SJCRH30 (cell line): ENCODE measurements at regions not wholly inside any gene's neighbourhood (a gene's known extent, or its start where the extent isn't known, plus 50 kb on each side); places are given as distances from the start of the nearest gene placed in this dataset.
A peak's percentile ranks its signal among the peaks of the same experiment; 100 is the strongest.

Experiments used
- DNase-seq, 2 experiments: peaks; one replicate each; pipeline ENCODE4 v3.0.0-alpha.2; 2015 to 2020
- H3K27ac ChIP-seq: fragments of 250-450 bp; sonication (Bioruptor Pico); 2 replicates; pipeline ENCODE4 v1.5.1; 2020; ENCODE audit warnings: mild to moderate bottlenecking, moderate library complexity
- H3K27me3 ChIP-seq: fragments of 250-450 bp; sonication (Bioruptor Pico); 2 replicates; pipeline ENCODE4 v1.5.1; 2020; ENCODE audit warnings: mild to moderate bottlenecking, moderate library complexity
- H3K36me3 ChIP-seq: fragments of 250-450 bp; sonication (Bioruptor Pico); 2 replicates; pipeline ENCODE4 v1.5.1; 2020; ENCODE audit warnings: mild to moderate bottlenecking, moderate library complexity
- H3K4me1 ChIP-seq: fragments of 250-450 bp; sonication (Bioruptor Pico); 2 replicates; pipeline ENCODE4 v1.5.1; 2020; ENCODE audit warnings: mild to moderate bottlenecking, moderate library complexity
- H3K4me3 ChIP-seq: fragments of 250-450 bp; sonication (Bioruptor Pico); 2 replicates; pipeline ENCODE4 v1.5.1; 2020; ENCODE audit warnings: mild to moderate bottlenecking, moderate library complexity
- H3K9me3 ChIP-seq: fragments of 250-450 bp; sonication (Bioruptor Pico); replicated peaks from 2 replicates; pipeline ENCODE4 v1.5.1; 2020; ENCODE audit warnings: mild to moderate bottlenecking, moderate library complexity

GRCh38 chr15:38860674-38861073, 296.1 kb upstream of the RASGRP1 start:
- Histone ChIP-seq H3K27ac (peak overlapping the region; percentile 62), H3K27me3 (no peaks in the 10 kb centered on the region)

DNA sequence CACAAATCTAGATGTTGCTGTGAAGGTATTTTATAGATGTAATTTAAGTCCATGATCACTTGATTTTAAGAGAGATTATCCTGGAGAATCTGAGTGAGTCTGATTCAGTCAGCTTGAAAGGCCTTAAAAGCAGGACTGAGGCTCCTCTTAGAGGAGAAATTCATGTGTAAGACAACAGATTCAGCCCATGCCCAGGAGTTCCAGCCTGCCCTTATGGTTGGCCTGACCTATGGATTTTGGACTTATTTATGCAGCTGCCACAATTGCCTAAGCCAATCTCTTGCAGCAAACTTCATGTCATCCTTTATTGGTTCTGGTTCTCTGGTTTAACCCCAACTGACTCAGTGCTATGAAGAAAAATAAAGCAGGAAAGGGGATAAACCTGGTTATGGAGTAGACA, 296.5 kb upstream of the RASGRP1 start:
- H3K36me3 ChIP-seq, result no peaks in the 10 kb centered on the region
- peaks cover 29% of the 10 kb centered on the region for H3K4me1 ChIP-seq
- peak overlapping the region; percentile 62 for H3K27ac ChIP-seq
- H3K4me3 ChIP-seq, result no peak overlapping the region
- DNase-seq, result peak; percentile 74 to 87
- 0 out of 2 replicates have a peak, but pooled peaks cover 3% of the 10 kb centered on the region for H3K9me3 ChIP-seq
- no peaks in the 10 kb centered on the region for H3K27me3 ChIP-seq

More at GRCh38 chr15:38860674-38861073, 296.1 kb upstream of the RASGRP1 start:
- Histone ChIP-seq H3K4me1 (peaks cover 29% of the 10 kb centered on the region), H3K4me3 (no peak overlapping the region), H3K36me3 (no peaks in the 10 kb centered on the region), H3K9me3 (0 out of 2 replicates have a peak, but pooled peaks cover 3% of the 10 kb centered on the region)
- no peak for DNase-seq

- no peaks in the 10 kb centered on the region for H3K27me3 ChIP-seq
Observed at GRCh38 chr15:38862099-38862498, 297.5 kb upstream of the RASGRP1 start.

GRCh38 chr15:38863381-38863780, 298.8 kb upstream of the RASGRP1 start:
- Histone ChIP-seq H3K27ac (no peak overlapping the region), H3K4me3 (no peak overlapping the region), H3K9me3 (0 out of 2 replicates have a peak, but pooled peaks cover under 1% of the 10 kb centered on the region), H3K4me1 (peaks cover 38% of the 10 kb centered on the region), H3K36me3 (no peaks in the 10 kb centered on the region), H3K27me3 (no peaks in the 10 kb centered on the region)
- DNase-seq, result no peak

More at GRCh38 chr15:38862099-38862498, 297.5 kb upstream of the RASGRP1 start:
- H3K4me3 ChIP-seq, result no peak overlapping the region
- no peak for DNase-seq
- no peak overlapping the region for H3K27ac ChIP-seq
- no peaks in the 10 kb centered on the region for H3K36me3 ChIP-seq
- peaks cover 29% of the 10 kb centered on the region for H3K4me1 ChIP-seq
- 0 out of 2 replicates have a peak, but pooled peaks cover 3% of the 10 kb centered on the region for H3K9me3 ChIP-seq

- H3K27me3 ChIP-seq, result no peaks in the 10 kb centered on the region
- H3K4me3 ChIP-seq, result no peak overlapping the region
- H3K4me1 ChIP-seq, result peaks cover 43% of the 10 kb centered on the region
- H3K9me3 ChIP-seq, result no peaks in the 10 kb centered on the region
- H3K36me3 ChIP-seq, result no peaks in the 10 kb centered on the region
- DNase-seq, result no peak
- H3K27ac ChIP-seq, result no peak overlapping the region
Observed at GRCh38 chr15:38864122-38864521, 299.5 kb upstream of the RASGRP1 start.

- Histone ChIP-seq H3K27me3 (no peaks in the 10 kb centered on the region), H3K4me3 (no peak overlapping the region), H3K9me3 (no peaks in the 10 kb centered on the region), H3K27ac (no peak overlapping the region), H3K36me3 (no peaks in the 10 kb centered on the region), H3K4me1 (peaks cover 40% of the 10 kb centered on the region)
- DNase-seq, result no peak
Observed at GRCh38 chr15:38864827-38865581, 300.4 kb upstream of the RASGRP1 start.

- Histone ChIP-seq H3K4me3 (no peak overlapping the region), H3K27me3 (no peaks in the 10 kb centered on the region), H3K4me1 (peaks cover 17% of the 10 kb centered on the region), H3K9me3 (no peaks in the 10 kb centered on the region; the same call in 1 of the 2 replicates), H3K27ac (no peak overlapping the region), H3K36me3 (no peaks in the 10 kb centered on the region)
- no peak for DNase-seq
Observed at GRCh38 chr15:38867556-38867955, 302.9 kb upstream of the RASGRP1 start.

DNA sequence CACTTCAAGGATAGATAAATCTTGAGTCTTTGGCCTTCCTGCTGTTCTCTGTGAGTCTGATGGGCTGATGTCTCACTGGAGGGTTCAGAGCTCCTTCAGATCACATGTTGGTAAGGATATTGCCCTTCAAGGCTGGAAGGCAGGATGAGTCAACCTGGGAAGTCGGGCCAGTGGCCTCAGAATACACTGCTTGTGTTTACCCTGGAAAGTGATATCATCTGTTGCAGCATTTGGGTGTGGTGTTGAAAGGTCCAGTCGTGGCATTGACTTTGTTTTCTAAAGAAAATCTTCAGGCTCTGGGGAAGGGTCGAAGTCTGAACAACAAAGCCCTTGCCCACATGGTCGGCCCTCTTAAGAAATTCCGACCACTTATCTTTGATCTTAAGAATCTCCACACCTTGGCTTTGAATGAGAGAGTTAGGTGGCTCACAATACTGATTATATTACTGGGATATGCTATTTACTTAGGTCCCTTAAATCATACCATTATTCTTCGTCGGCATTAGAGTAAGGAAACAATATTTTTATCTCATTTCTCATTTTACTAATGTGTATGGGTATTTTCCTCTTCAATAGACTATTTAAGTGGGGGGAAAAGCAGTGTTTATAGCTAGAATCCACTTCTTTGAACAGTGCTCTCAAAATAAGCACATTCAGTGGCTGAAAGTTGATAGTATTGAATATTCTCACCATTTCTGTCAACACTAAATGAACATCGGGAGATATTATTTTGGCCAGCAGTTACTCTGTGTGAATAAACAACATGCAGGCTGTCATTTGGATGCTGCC, 303.9 kb upstream of the RASGRP1 start:
- Histone ChIP-seq H3K4me3 (no peak overlapping the region), H3K4me1 (peaks cover 17% of the 10 kb centered on the region), H3K27me3 (no peaks in the 10 kb centered on the region), H3K36me3 (no peaks in the 10 kb centered on the region), H3K27ac (no peak overlapping the region), H3K9me3 (no peaks in the 10 kb centered on the region; the same call in 1 of the 2 replicates)
- peak; percentile 49 to 62 for DNase-seq

DNA sequence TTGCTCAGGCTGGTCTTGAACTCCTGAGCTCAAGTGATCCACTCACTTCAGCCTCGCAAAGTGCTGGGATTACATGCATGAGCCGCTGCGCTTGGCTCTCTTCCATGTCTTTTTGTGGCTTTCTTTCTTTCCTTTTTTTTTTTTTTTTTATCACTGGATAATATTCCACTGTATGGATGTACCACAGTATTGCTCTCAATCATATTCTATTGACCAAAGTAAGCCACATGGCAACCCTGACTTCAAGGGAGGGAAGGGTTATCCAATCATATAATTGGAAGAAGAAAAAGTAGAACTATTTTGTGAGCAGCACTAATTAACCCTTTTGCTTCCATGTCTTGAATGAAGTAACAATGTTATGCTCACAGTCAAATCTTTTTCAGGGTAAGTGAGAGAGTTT, 307.0 kb upstream of the RASGRP1 start:
- no peaks in the 10 kb centered on the region for H3K27me3 ChIP-seq
- H3K36me3 ChIP-seq, result no peaks in the 10 kb centered on the region
- H3K9me3 ChIP-seq, result no peaks in the 10 kb centered on the region; the same call in 1 of the 2 replicates
- no peak for DNase-seq
- H3K4me3 ChIP-seq, result no peak overlapping the region
- no peak overlapping the region for H3K27ac ChIP-seq
- H3K4me1 ChIP-seq, result peaks cover 23% of the 10 kb centered on the region

- H3K27ac ChIP-seq, result no peak overlapping the region
Observed at GRCh38 chr15:38872732-38873131, 308.1 kb upstream of the RASGRP1 start.

GRCh38 chr15:38873158-38873557, 308.5 kb upstream of the RASGRP1 start:
- Histone ChIP-seq H3K9me3 (no peaks in the 10 kb centered on the region; the same call in 1 of the 2 replicates), H3K27ac (no peak overlapping the region), H3K36me3 (no peaks in the 10 kb centered on the region), H3K4me3 (no peak overlapping the region), H3K27me3 (no peaks in the 10 kb centered on the region), H3K4me1 (peaks cover 28% of the 10 kb centered on the region)
- DNase-seq, result no peak

More at GRCh38 chr15:38872732-38873131, 308.1 kb upstream of the RASGRP1 start:
- Histone ChIP-seq H3K27me3 (no peaks in the 10 kb centered on the region), H3K4me1 (peaks cover 28% of the 10 kb centered on the region), H3K9me3 (no peaks in the 10 kb centered on the region; the same call in 1 of the 2 replicates), H3K4me3 (no peak overlapping the region), H3K36me3 (no peaks in the 10 kb centered on the region)
- DNase-seq, result no peak

DNA sequence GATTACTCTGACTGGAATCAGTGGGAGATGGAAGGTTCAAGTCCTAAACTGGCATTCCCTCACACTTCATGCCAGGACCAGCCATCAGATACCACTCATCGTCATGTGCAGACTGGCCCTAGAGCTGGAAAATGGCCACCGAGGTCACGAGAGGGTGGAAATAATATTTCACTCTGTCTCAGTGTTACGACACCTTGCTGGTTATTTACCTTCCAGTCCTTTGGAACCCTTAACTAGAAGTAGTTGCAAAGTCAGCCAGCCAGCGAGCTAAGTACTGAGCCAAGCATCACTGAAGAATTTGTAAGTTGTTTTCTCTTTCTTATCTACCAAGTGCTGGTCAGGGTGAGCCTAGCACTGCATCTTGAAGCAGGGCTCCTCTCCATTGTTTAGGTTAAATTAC, 309.9 kb upstream of the RASGRP1 start:
- H3K4me1 ChIP-seq, result peaks cover 34% of the 10 kb centered on the region

DNA sequence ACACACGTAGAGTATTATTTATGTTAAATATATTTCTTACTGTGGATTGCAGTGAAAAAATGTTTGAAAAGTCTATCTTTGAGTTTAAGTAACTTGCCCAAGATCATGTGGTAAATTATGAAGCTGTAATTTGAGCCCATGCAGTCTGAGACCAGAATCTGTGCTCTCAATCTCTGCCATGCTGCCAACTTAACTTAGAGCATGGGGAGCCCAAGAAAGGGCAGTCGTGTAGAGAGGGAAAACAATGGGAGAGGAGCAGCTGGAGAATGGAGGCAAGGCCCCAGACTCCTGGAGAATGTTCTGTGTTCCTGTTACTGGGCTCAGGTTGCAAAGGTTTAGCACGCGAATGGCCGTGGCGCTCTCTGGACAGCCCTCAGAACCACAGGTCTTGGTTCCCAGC, 311.6 kb upstream of the RASGRP1 start:
- H3K27me3 ChIP-seq, result no peaks in the 10 kb centered on the region
- H3K9me3 ChIP-seq, result no peaks in the 10 kb centered on the region; the same call in 1 of the 2 replicates
- H3K27ac ChIP-seq, result no peak overlapping the region
- H3K4me1 ChIP-seq, result peaks cover 46% of the 10 kb centered on the region
- DNase-seq, result peak in 1 of 2 experiments; percentile 53
- no peaks in the 10 kb centered on the region for H3K36me3 ChIP-seq
- H3K4me3 ChIP-seq, result no peak overlapping the region

More for the DNA sequence above, 309.9 kb upstream of the RASGRP1 start:
- Histone ChIP-seq H3K36me3 (no peaks in the 10 kb centered on the region), H3K27ac (no peak overlapping the region), H3K9me3 (no peaks in the 10 kb centered on the region; the same call in 1 of the 2 replicates), H3K4me3 (no peak overlapping the region), H3K27me3 (no peaks in the 10 kb centered on the region)
- no peak for DNase-seq

DNA sequence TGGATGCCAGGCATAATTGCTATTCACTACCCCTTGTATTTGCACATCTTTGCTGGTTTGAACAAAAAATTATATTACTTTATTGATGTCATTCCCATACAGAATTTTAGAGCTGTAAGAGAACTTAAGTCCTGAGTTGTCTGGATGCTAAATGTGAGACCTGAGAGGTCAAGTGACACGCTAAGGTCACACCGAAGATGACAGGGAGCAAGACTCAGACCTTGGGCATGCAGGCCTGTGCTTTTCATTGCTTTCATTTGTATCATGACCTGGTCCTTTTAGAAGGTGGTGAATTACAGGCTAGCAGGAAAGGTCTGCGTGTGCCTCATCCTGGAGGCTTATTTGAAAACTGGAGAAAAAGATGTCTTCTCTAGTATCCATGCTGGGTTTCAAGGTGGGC, 312.0 kb upstream of the RASGRP1 start:
- Histone ChIP-seq H3K4me3 (no peak overlapping the region), H3K4me1 (peaks cover 46% of the 10 kb centered on the region), H3K9me3 (no peaks in the 10 kb centered on the region; the same call in 1 of the 2 replicates), H3K36me3 (no peaks in the 10 kb centered on the region), H3K27me3 (no peaks in the 10 kb centered on the region), H3K27ac (no peak overlapping the region)
- no peak for DNase-seq

DNA sequence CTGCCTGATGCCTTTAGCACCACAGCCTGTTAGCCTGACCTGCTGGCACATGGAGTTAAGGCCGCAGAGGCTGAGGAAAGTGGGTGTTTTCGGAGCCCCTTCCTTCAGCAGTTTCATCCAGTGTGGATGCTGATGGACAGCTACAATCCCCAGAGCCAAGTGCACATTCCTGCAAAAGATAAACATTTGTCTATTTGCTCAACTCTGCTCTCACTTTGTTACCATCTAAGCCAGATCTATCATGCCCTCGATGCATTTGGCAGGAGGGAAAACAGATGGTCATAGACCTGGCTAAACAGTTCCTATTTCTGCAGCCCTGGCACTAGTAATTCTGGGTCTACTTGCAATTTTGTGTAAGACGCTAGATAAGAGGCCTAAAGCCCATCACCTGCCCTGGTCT, 312.9 kb upstream of the RASGRP1 start:
- Histone ChIP-seq H3K27ac (peak overlapping the region; percentile 5; the same call in 1 of the 2 replicates), H3K36me3 (no peaks in the 10 kb centered on the region), H3K9me3 (no peaks in the 10 kb centered on the region), H3K4me3 (no peak overlapping the region), H3K4me1 (peaks cover 51% of the 10 kb centered on the region), H3K27me3 (no peaks in the 10 kb centered on the region)
- peak in 1 of 2 experiments; percentile 47 for DNase-seq
